A673 (cell line): ENCODE measurements at regions not wholly inside any gene's neighbourhood (a gene's known extent, or its start where the extent isn't known, plus 50 kb on each side); places are given as distances from the start of the nearest gene placed in this dataset.

Source experiments
- CTCF ChIP-seq: fragments of 300-800, 200-600 bp; sonication (generic); conservative IDR thresholded peaks from 2 replicates; pipeline ENCODE4 v1.5.1; 2017; ENCODE audit warnings: low read depth, mild to moderate bottlenecking, antibody characterized with exemption, low read length, moderate library complexity, mixed read lengths
- EZH2 ChIP-seq: fragments of 200-600 bp; sonication (generic); IDR thresholded peaks from 2 replicates; pipeline ENCODE4 v1.6.1; 2017; ENCODE audit warnings: borderline replicate concordance, low read depth, mild to moderate bottlenecking, mixed read lengths, antibody characterized with exemption, low read length; ENCODE audit not compliant: poor library complexity, severe bottlenecking

DNA sequence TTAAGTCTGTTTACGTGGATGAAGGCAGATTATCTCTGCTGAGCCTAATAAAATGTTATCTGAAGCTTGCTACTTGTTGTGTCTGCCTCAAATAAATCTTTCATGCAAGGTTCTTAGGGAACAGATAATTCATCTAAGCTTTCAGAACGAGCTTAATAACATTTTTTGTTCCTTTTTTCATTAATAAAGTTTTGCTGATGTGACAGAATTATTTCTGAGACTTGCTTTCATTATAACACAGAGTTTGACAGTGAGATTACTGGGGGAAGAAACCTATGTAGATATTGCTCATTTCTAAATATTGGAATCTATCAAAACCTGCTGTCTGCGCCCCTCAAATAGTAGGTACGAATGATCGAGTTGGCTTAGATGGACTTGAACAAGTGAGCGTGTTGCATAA lies 948.7 kb upstream of the SEL1L start:
- TF ChIP-seq CTCF (no peak), EZH2 (no peak)
